Tibial nerve (tissue), 4 donors: ENCODE measurements at regions not wholly inside any gene's neighbourhood (a gene's known extent, or its start where the extent isn't known, plus 50 kb on each side); places are given as distances from the start of the nearest gene placed in this dataset.

Source experiments
- DNase-seq, 2 donors: peaks; one replicate each; pipeline ENCODE4 v3.0.0-alpha.2; 2019; ENCODE audit warnings: low spot score in 2 of 2
- H3K27ac ChIP-seq, 4 donors: fragments of 200-600 bp; sonication (generic) in 3 of 4; one replicate each; pipeline ENCODE4 v1.5.1; 2017 to 2019; ENCODE audit warnings: mild to moderate bottlenecking in 1 of 4
- H3K27me3 ChIP-seq, 2 donors: fragments of 200-600 bp; sonication (generic) in 1 of 2; one replicate each; pipeline versions ENCODE4 v1.5.1 to v1.6.0; 2017 to 2019
- H3K36me3 ChIP-seq, 3 donors: fragments of 200-600 bp; sonication (generic); one replicate each; pipeline ENCODE4 v1.5.1; 2018 to 2019
- H3K4me1 ChIP-seq, 4 donors: fragments of 200-600 bp; sonication (generic) in 3 of 4; one replicate each; pipeline ENCODE4 v1.5.1; 2017 to 2019
- H3K4me3 ChIP-seq, 4 donors: fragments of 200-600 bp; sonication (generic) in 3 of 4; one replicate each; pipeline ENCODE4 v1.5.1; 2017 to 2019; ENCODE audit warnings: mild to moderate bottlenecking in 1 of 4, moderate library complexity in 1 of 4
- H3K9me3 ChIP-seq, 4 donors: fragments of 200-600 bp; sonication (generic) in 3 of 4; one replicate each; pipeline ENCODE4 v1.5.1; 2017 to 2019
- EP300 ChIP-seq, 2 donors: sonication (generic); formaldehyde crosslinking; IDR thresholded peaks; one replicate each; pipeline ENCODE4 v1.6.1; 2017; ENCODE audit warnings: antibody characterized with exemption in 2 of 2, mild to moderate bottlenecking in 1 of 2
- POLR2A ChIP-seq, 2 donors: fragments of 450-650 bp; IDR thresholded peaks; one replicate each; pipeline ENCODE4 v1.6.1; 2017; ENCODE audit warnings: antibody characterized with exemption in 2 of 2, mild to moderate bottlenecking in 2 of 2, moderate library complexity in 2 of 2
- WGBS, 2 donors: methylation state at CpG; one replicate each; pipeline ENCODE4 v1.1.5; 2018; 5-methylcytosine and 5-hydroxymethylcytosine counted together
- TF ChIP-seq, protein P1 (sequence below), 5 experiments: fragments of 200-600 bp in 3 of 5; fragments of 450-650 bp in 2 of 5; sonication (generic) in 3 of 5; IDR thresholded peaks; one replicate each; pipeline ENCODE4 v1.5.1; 2016 to 2019; ENCODE audit warnings: antibody characterized with exemption in 5 of 5, mild to moderate bottlenecking in 3 of 5, moderate library complexity in 2 of 5

DNA sequence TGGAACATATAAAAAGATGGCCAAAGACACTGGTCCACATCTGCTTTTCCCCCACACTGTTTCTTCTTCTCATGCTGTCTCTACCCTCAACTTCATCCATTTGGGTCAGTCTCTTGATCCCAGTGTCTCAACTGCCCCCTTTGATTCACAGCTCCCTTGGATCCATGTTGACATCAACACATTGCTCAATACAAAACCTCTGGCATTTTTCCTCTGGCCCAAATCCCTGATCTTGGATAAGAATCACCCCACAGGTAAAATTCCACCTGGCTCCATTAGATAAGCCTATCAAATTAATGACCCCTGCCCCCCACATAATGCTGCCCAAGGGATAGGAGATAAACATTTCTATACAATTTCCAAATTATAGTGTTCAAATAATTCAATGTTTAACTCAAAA lies 229.8 kb downstream of the TLE1 start:
- no peaks in the 10 kb centered on the region for H3K27me3 ChIP-seq
- no peaks in the 10 kb centered on the region for H3K36me3 ChIP-seq
- H3K4me3 ChIP-seq = no peak overlapping the region
- peaks cover 0 to 13% (median 0%) of the 10 kb centered on the region in 4 donors for H3K4me1 ChIP-seq
- no peak overlapping the region for H3K27ac ChIP-seq
- no peak for DNase-seq
- TF ChIP-seq POLR2A (IDR thresholded peaks at IDR 0.05) (no peak), EP300 (IDR thresholded peaks at IDR 0.05) (no peak)
- TF ChIP-seq, protein P1, sequence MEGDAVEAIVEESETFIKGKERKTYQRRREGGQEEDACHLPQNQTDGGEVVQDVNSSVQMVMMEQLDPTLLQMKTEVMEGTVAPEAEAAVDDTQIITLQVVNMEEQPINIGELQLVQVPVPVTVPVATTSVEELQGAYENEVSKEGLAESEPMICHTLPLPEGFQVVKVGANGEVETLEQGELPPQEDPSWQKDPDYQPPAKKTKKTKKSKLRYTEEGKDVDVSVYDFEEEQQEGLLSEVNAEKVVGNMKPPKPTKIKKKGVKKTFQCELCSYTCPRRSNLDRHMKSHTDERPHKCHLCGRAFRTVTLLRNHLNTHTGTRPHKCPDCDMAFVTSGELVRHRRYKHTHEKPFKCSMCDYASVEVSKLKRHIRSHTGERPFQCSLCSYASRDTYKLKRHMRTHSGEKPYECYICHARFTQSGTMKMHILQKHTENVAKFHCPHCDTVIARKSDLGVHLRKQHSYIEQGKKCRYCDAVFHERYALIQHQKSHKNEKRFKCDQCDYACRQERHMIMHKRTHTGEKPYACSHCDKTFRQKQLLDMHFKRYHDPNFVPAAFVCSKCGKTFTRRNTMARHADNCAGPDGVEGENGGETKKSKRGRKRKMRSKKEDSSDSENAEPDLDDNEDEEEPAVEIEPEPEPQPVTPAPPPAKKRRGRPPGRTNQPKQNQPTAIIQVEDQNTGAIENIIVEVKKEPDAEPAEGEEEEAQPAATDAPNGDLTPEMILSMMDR (IDR thresholded peaks at IDR 0.05) = no peak
- no peaks in the 10 kb centered on the region for H3K9me3 ChIP-seq

DNA sequence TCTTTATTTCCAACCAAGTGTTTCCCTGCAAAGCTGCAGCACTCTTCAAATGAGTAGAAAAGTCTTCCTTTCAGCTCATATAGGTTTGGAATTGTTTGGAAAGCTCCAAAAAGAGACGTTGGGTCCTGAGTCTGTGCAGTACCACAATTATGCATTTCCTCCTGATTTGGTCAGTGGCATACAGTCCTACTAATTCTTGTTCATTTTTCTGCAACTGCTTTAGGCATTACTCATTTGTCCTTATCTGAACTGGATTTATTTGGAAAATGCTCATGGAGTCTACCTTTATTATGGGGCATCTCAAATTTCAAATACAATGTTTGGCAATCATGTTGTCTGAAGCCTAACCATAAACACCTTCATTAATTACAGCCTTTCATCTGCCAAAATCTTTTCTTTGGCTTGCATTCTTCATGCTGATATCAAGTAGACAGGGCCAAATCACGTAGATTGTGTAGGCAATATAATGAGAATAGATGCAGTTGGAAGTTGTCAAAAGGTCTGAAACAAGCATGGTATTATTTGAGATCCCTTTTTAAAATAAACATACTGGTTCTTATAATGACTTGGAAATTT lies 232.8 kb downstream of the TLE1 start:
- H3K27ac ChIP-seq = no peak overlapping the region
- H3K27me3 ChIP-seq = no peaks in the 10 kb centered on the region
- DNase-seq = no peak
- peaks cover 0 to 13% (median 0%) of the 10 kb centered on the region in 4 donors for H3K4me1 ChIP-seq
- no peak overlapping the region for H3K4me3 ChIP-seq
- H3K36me3 ChIP-seq = no peaks in the 10 kb centered on the region
- H3K9me3 ChIP-seq = no peaks in the 10 kb centered on the region
- TF ChIP-seq, protein P1 (IDR thresholded peaks at IDR 0.05) = no peak
- TF ChIP-seq EP300 (IDR thresholded peaks at IDR 0.05) (no peak), POLR2A (IDR thresholded peaks at IDR 0.05) (no peak)
- 57 to 62% methylated on average over 2 of the region's 2 CpGs for WGBS, 2 donors

DNA sequence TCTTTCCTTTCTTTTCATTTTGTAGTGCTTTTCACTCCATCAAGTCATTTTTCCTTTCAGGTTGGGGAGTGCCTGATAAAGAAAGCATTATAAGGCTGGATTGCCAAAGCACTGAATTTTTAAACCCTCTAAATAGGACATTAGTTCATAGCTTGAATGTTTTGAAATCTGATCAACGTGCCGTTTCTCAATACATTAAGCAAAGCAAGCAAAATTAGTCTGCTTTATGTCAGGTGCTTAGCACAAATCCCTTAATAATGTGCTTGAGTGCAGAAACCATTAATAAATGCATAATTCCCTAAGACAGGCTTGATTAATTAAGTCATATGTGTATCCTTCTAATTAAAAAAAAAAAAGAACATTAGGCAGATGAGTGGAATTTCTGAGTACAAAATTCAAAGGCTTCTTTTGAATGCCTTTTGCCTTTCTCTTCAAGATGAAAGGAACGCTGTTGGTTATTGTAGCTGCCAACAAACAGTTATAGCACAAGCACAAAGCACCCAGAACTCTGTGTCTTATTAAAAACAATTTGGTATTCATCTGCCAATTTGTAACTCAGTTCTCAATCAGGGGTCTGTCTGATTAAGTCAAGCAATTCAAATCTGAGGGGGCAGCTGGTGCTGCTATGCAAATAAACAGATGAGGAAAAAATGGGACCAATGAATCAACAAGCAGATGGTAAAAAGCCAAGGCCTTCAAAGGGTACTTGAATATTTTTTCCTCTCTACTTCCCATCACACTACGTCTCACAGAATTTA lies 233.7 kb downstream of the TLE1 start:
- TF ChIP-seq POLR2A (IDR thresholded peaks at IDR 0.05) = no peak
- TF ChIP-seq EP300 (IDR thresholded peaks at IDR 0.05) = no peak
- TF ChIP-seq, protein P1 (IDR thresholded peaks at IDR 0.05) = no peak
- H3K36me3 ChIP-seq = no peaks in the 10 kb centered on the region
- H3K9me3 ChIP-seq = no peaks in the 10 kb centered on the region
- 40 to 43% methylated on average over 4 of the region's 4 CpGs for WGBS, 2 donors
- peak overlapping the region in 1 of 4 donors; percentile 26 for H3K27ac ChIP-seq
- H3K27me3 ChIP-seq = no peaks in the 10 kb centered on the region
- peaks cover 0 to 13% (median 0%) of the 10 kb centered on the region in 4 donors for H3K4me1 ChIP-seq
- DNase-seq = no peak
- no peak overlapping the region for H3K4me3 ChIP-seq

DNA sequence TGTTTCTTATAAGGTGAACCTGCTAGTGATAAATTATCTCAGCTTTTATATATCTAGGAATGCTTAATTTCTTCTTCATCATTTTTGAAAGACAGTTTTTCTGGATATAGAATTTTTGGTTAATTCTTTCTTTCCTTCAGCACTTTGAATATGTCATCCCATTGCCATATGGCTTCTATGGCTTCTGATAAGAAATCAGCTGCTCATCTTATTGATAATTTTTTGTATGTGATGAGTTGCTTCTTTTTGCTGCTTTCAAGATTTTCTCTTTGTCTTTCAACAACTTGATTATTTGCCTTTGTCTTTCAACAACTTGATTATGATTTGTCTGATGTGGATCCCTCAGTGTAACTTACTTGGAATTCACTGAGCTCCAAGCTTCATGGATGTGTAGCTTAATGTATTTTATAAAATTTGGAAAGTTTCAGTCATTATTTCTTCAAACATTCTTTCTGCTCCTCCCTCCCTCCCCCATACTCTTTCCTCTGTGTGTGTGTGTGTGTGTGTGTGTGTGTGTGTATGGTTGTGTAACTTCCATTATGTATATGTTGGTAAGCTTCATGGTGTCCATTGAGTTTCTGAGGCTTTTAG lies 243.9 kb downstream of the TLE1 start:
- H3K9me3 ChIP-seq = peaks cover 0 to 47% (median 8%) of the 10 kb centered on the region in 4 donors
- H3K27ac ChIP-seq = no peak overlapping the region
- TF ChIP-seq EP300 (IDR thresholded peaks at IDR 0.05) = no peak
- TF ChIP-seq, protein P1 (IDR thresholded peaks at IDR 0.05) = no peak
- no peak for TF ChIP-seq POLR2A (IDR thresholded peaks at IDR 0.05)
- H3K27me3 ChIP-seq = no peaks in the 10 kb centered on the region
- H3K4me3 ChIP-seq = no peak overlapping the region
- H3K36me3 ChIP-seq = no peaks in the 10 kb centered on the region
- no peak for DNase-seq
- no peaks in the 10 kb centered on the region for H3K4me1 ChIP-seq

DNA sequence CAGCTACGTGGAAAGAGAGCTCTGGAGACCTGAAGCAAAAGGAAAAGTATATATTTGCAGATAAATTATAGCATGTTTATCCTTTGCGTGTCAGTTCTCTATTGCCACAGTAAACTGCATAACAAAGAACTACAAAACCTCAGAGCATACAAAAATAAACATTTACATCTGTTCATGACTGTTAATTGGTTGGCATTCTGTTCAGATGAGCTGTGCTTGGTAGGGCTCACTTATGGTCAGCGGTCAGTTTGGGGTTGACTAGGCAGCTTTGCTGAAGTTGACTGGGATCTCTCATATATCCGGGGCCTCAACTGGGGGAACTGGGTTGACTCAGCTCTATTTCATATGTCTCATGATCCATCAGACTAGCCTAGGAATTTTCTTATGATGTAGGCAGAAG lies 257.7 kb downstream of the TLE1 start:
- no peak for DNase-seq
- H3K27me3 ChIP-seq = no peaks in the 10 kb centered on the region
- no peaks in the 10 kb centered on the region for H3K36me3 ChIP-seq
- H3K4me3 ChIP-seq = no peak overlapping the region
- WGBS, 2 donors = 67 to 78% methylated on average over 4 of the region's 4 CpGs
- H3K27ac ChIP-seq = no peak overlapping the region
- peaks cover 0 to 30% (median 7%) of the 10 kb centered on the region in 4 donors for H3K9me3 ChIP-seq
- TF ChIP-seq POLR2A (IDR thresholded peaks at IDR 0.05) = no peak
- H3K4me1 ChIP-seq = peaks cover 0 to 8% (median 0%) of the 10 kb centered on the region in 4 donors
